BJ (cell line): ENCODE measurements at regions not wholly inside any gene's neighbourhood (a gene's known extent, or its start where the extent isn't known, plus 50 kb on each side); places are given as distances from the start of the nearest gene placed in this dataset.
"Not testable (repeated sequence)": the region's sequence is repeated elsewhere in the genome, so short reads cannot be mapped to it uniquely, and the experiment has no call there.

Source experiments
- CTCF ChIA-PET: fragments of 350-600 bp; formaldehyde crosslinking; extraction: SDS; loops from one replicate; lab custom pipeline; 2021; ENCODE audit warnings: antibody characterized with exemption, inconsistent platforms; lab: Yijun Ruan, JAX
- POLR2A ChIA-PET: fragments of 300-600 bp; sonication (Branson Sonifier 250); formaldehyde crosslinking; extraction: SDS; loops from one replicate; lab custom pipeline; 2021; ENCODE audit warnings: antibody characterized with exemption; lab: Charles Lee
- DNase-seq: peaks from one replicate; pipeline ENCODE4 v3.0.0-alpha.2; 2011; ENCODE audit warnings: low read depth
- H3K27me3 ChIP-seq: 2 replicates; pipeline ENCODE4 v1.6.0; 2011; ENCODE audit warnings: low read length; ENCODE audit not compliant: control insufficient read depth, insufficient read depth
- H3K36me3 ChIP-seq: 2 replicates; pipeline ENCODE4 v1.5.1; 2011; ENCODE audit warnings: low read length; ENCODE audit not compliant: control insufficient read depth, insufficient read depth
- H3K4me3 ChIP-seq: 2 replicates; pipeline ENCODE4 v1.5.1; 2011; ENCODE audit warnings: low read depth, mild to moderate bottlenecking, control low read depth, low read length
- TF ChIP-seq, protein P1 (sequence below): IDR thresholded peaks from 2 replicates; pipeline ENCODE4 v1.5.1; 2011; ENCODE audit warnings: low read depth, mild to moderate bottlenecking, control low read depth, inconsistent platforms, low read length, moderate library complexity; ENCODE audit not compliant: insufficient read depth

DNA sequence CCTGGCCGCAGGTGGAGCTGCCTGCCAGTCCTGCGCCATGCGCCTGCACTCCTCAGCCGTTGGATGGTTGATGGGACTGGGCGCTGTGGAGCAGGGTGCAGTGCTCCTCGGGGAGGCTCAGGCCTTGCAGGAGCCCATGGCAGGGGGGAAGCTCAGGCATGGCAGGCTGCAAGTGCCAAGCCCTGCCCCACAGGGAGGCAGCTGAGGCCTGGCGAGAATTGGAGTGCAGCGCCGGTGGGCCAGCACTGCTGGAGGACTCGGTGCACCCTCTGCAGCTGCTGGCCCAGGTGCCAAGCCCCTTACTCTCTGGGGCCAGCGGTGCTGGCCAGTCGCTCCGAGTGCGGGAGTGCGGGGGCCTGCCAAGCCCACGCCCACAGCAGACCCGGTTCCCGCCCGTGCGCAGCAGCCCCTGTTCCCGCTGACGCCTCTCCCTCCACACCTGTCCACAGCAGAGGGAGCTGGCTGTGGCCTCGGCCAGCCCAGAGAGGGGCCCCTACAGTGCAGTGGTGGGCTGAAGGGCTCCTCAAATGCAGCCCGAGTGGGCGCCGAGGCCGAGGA, 275.9 kb upstream of the FRG1 start:
- TF ChIP-seq, protein P1, sequence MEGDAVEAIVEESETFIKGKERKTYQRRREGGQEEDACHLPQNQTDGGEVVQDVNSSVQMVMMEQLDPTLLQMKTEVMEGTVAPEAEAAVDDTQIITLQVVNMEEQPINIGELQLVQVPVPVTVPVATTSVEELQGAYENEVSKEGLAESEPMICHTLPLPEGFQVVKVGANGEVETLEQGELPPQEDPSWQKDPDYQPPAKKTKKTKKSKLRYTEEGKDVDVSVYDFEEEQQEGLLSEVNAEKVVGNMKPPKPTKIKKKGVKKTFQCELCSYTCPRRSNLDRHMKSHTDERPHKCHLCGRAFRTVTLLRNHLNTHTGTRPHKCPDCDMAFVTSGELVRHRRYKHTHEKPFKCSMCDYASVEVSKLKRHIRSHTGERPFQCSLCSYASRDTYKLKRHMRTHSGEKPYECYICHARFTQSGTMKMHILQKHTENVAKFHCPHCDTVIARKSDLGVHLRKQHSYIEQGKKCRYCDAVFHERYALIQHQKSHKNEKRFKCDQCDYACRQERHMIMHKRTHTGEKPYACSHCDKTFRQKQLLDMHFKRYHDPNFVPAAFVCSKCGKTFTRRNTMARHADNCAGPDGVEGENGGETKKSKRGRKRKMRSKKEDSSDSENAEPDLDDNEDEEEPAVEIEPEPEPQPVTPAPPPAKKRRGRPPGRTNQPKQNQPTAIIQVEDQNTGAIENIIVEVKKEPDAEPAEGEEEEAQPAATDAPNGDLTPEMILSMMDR, result no peak
- CTCF ChIA-PET, result no interaction called here
- DNase-seq, result no peak
- POLR2A ChIA-PET, result no interaction called here
- H3K4me3 ChIP-seq, result no peak overlapping the region
- no peaks in the 10 kb centered on the region for H3K27me3 ChIP-seq
- no peaks in the 10 kb centered on the region for H3K36me3 ChIP-seq

DNA sequence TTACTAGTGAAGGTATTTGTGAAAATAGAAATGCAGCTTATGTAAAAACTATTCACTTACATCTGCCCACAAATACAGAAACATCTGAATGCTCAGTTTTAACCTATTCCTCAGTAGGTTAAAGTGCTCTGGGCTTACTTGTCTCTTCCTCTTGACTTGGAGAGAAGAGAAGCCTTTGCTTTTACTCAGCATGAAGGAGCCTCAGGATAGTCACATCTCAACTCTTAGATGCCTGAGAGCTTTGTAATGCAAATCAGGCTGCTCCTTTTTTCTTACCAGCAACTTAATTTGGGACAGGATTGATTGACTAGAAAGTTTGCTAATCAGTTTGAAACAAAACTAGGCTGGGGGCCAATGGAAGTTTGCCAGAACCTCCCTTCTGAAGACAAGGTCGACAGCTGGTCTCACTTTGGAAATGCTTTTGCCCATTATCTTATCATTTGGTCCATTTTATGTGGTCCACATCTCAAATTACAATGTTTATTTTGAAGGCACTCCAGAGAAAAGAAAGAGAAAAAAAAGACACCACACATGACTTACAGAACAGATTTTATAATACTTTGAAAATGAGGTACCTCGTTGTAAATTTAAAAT, 274.9 kb upstream of the FRG1 start:
- POLR2A ChIA-PET, CTCF ChIA-PET, H3K36me3 ChIP-seq, H3K27me3 ChIP-seq, H3K4me3 ChIP-seq, DNase-seq: not testable (repeated sequence)

DNA sequence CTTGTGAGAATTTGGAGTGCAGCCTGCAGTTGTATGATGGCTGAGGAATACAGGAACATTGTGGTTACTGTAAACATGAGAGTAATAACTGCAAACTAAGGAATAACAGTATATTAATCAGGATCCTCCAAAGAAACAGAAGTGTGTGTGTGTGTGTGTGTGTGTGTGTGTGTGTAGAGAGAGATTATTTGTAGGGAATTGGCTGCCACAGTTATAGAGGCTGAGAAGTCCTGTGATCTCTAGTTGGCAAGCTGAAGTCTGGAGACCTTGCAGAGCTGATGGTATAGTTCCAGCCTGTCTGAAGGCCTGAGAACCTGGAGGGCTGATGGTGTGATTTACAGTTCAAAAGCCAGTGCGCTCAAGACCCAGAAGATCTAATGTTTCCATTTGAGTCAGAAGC, 273.3 kb upstream of the FRG1 start:
- DNase-seq, CTCF ChIA-PET, H3K4me3 ChIP-seq, H3K27me3 ChIP-seq, POLR2A ChIA-PET, H3K36me3 ChIP-seq: not testable (repeated sequence)

DNA sequence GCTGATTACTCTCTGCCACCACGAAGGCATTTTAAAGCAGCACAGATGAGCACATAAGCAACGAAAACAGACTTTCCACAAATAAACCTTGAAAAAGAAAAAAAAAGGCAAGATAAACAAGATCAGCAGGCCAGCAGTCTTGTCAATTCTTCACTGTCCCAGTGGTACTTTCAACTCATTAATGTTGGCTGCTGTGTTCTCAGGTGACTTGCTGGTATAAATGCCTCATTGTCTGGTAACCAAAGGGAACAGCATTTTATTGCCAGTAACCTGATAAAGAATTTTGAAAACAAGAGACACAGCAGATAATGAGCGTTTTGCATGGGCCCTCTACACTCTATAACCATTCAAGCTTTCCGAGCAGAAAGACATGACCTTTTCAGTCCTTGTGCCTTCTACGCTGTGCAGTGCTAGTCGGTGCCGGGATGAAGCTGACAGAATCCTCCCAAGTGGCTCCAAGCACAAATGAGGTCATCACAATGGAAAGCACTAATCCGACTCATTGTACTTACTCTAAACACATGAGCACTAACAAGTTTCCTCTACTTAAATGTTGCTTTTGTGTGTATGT, 242.9 kb upstream of the FRG1 start:
- POLR2A ChIA-PET, CTCF ChIA-PET, DNase-seq, H3K4me3 ChIP-seq, H3K36me3 ChIP-seq, H3K27me3 ChIP-seq: not testable (repeated sequence)

DNA sequence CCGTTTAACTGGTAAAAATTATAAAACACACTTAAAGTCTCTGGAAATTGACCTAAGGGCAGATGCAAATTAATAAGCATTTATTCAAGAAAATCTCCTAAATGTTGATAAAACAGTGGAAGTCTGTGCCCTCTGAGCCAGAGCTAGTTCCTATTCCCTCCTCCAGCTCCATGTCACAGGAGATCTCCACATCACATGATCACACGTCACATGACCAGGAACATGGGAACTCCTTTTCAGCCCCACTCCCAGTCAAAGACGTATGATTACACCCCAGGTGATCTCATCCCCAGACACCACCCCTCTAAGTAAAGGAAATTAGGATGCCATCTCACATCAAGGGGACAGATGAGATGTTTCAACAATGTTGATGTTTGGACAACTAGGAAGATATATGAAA, 237.7 kb upstream of the FRG1 start:
- CTCF ChIA-PET, H3K36me3 ChIP-seq, H3K4me3 ChIP-seq, DNase-seq, POLR2A ChIA-PET, H3K27me3 ChIP-seq: not testable (repeated sequence)

DNA sequence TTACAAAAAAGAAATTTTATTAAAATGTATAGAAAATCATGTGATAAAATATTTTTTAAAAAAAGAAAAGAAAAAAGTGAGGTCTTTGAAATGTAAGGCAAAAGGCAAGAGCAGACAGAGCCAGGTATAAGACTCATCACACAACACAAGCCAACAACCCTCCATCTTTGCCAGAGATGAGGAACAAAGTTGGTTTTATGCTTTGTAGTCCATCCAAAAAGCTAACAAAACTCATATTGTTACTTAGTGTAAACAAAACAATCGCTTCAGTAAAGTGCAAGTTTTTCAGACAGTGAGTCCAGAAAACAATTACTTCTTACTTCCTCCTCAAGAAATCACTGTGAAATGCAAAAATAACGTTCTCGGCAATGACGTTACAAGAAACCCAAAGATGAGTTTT, 233.9 kb upstream of the FRG1 start:
- CTCF ChIA-PET, POLR2A ChIA-PET, H3K4me3 ChIP-seq, H3K27me3 ChIP-seq, DNase-seq, H3K36me3 ChIP-seq: not testable (repeated sequence)

DNA sequence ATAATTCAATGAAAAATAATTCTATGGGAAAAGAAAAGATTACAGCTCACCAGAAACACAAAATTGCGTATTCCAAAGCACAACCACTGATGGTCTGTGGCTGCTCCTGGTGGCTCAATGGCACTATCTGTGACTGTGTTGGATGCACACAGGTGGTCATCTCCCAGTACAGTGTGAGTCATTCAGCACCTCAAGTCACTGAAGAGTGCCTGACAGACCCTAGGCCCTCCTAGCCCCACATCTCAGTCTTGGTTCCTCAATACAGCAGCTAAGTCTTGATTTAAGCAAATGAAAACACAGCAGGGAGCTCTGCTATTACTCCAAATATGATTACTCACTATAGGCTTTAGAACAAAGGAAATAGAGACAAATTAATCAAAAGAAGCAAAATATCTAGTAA, 233.4 kb upstream of the FRG1 start:
- H3K36me3 ChIP-seq, DNase-seq, POLR2A ChIA-PET, CTCF ChIA-PET, H3K4me3 ChIP-seq, H3K27me3 ChIP-seq: not testable (repeated sequence)

DNA sequence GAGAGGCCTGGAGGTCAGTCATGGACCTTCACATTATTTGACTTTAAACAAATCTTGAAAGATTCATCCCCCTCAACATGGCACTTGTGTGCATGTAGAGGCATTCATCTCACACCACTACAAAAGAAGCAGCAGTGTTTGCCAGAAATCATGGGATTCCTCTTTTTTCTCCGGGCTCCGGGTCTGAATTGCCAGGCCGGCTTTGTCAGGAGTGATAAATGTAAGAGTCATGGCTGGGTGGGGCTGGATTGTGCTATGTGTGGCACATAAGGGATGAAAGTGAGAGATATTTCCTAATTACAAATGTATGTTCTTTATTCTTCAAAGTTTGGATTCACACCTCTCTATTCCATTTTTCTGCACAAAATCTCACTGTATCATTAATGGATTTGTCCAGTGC, 228.7 kb upstream of the FRG1 start:
- DNase-seq, H3K27me3 ChIP-seq, POLR2A ChIA-PET, H3K4me3 ChIP-seq, CTCF ChIA-PET, H3K36me3 ChIP-seq: not testable (repeated sequence)

DNA sequence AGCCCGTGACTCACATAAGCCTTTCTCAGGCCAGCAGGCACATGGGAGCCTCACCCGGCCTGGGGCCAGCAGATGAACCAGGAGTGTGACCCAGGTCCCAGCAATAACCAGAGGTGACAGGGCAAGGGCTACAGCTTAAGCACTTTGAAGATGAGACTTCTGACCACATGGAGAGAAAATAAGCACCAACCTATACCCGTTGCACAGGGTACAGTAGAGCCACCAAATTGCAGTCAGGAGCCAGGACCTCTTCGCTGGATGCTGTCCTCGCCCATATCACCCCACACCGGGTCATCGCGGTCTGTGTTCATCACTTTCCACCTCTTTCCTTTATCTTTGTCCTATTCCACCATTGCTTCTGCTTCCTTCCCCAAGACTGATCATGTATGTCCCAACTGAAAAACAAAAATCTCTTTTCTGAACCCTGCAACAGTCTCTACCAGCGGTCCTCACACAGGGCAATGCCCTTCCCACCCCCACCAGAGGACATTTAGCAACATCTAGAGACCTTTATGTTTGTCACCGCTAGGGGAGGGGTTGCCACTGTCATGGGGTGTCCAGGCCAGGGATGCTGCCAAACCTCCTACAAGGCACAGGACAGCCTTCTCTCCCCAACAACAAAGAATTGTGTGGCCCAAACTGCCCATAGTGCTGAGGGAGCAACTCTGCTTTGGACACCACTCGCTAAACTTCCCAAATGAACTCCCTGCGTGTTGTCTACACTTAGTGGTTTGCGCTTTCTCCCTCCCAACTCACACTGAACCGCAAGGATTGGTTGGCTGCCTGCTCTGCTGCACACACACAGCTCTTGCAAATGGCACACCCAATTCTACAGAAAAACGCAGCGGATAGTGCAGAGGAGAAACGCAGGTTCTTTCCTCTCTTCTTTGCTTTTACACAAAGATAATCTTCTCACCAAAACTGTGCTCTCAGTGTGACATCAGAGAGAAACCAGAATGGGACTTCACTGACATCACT, 219.4 kb upstream of the FRG1 start:
- H3K27me3 ChIP-seq, DNase-seq, CTCF ChIA-PET, POLR2A ChIA-PET, H3K36me3 ChIP-seq: not testable (repeated sequence)
- H3K4me3 ChIP-seq, result peak overlapping the region; percentile 13

DNA sequence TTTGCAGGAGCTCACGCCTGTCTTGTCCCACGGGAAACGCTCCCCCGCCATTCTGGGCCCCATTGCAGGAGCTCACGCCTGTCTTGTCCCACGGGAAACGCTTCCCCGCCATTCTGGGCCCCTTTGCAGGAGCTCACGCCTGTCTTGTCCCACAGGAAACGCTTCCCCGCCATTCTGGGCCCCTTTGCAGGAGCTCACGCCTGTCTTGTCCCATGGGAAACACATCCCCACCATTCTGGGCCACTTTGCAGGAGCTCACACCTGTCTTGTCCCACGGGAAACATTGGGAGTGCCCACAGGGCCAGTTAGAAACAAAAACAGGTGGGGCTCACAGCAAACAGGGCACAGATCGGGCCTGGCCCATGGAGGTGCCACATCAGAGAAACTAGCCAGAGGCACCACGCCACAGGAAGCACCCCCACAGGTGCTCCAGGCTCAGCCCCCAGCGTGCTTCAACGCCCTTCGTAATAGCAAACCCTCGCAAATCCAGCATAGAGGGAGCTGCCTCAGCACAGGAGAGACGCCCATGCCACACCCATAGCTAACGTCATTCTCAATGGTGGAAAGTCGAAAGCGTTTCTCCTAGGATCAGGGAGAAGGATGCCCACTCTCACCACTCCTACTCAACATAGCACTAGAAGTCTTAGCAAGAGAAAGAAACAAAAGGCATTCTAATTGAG, 218.2 kb upstream of the FRG1 start:
- DNase-seq, H3K36me3 ChIP-seq, H3K27me3 ChIP-seq, H3K4me3 ChIP-seq, POLR2A ChIA-PET, CTCF ChIA-PET: not testable (repeated sequence)

DNA sequence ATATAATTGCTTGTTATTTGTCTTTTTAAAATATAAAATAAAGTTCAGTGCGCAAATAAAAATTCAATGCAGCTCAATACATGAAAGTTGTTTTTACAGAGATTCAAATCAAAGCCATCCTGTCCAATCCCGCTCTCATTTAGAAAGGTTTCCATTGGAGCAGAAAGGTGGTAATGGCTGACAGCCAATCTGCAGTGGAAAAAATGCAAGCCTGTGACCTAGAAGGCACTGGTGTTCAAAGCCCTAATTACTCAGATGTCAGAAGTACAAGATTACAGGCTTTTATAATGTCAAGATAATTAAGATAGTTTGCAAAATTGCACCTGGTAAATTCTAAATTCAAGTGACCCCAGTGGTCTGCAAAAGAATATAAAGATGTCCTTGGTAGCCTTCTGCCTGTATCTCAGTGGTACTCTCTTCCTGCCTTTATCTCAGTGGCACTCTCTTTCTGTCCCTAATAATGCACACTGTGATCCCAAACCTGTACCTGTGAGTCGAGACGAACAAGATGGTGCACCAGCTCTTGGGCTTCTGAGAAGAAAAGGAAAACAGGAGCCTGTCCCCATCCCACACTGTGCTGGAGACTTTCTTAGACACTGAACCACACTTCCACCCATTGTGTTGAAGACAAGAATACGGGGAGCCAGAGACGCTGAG, 212.6 kb upstream of the FRG1 start:
- DNase-seq, H3K27me3 ChIP-seq, H3K36me3 ChIP-seq, H3K4me3 ChIP-seq, CTCF ChIA-PET, POLR2A ChIA-PET: not testable (repeated sequence)
